Mesodermal cell (in vitro differentiated cells): ENCODE measurements at regions not wholly inside any gene's neighbourhood (a gene's known extent, or its start where the extent isn't known, plus 50 kb on each side); places are given as distances from the start of the nearest gene placed in this dataset.

ENCODE experiments used
- H3K27ac ChIP-seq: 2 replicates; pipeline ENCODE4 v1.7.0; 2013; ENCODE audit warnings: mild to moderate bottlenecking, low read depth, low read length, moderate library complexity; ENCODE audit not compliant: severe bottlenecking
- H3K36me3 ChIP-seq: 2 replicates; pipeline ENCODE4 v1.7.1; 2013; ENCODE audit warnings: mild to moderate bottlenecking, low read length, moderate library complexity; ENCODE audit not compliant: control insufficient read depth, insufficient read depth
- H3K4me1 ChIP-seq: one replicate; pipeline ENCODE4 v1.7.1; 2013; ENCODE audit warnings: mild to moderate bottlenecking, low read length; ENCODE audit not compliant: insufficient read depth, control insufficient read depth, poor library complexity, severe bottlenecking
- H3K4me3 ChIP-seq: 2 replicates; pipeline ENCODE4 v1.7.0; 2013; ENCODE audit warnings: low read length, control low read depth, mild to moderate bottlenecking; ENCODE audit not compliant: insufficient read depth, poor library complexity, severe bottlenecking; ENCODE audit errors: extremely low read depth
- H3K9me3 ChIP-seq: 2 replicates; pipeline ENCODE4 v1.7.1; 2013; ENCODE audit warnings: mild to moderate bottlenecking, low read length, moderate library complexity; ENCODE audit not compliant: control insufficient read depth
- WGBS, 2 experiments: methylation state at CpG; one replicate each; pipeline ENCODE4 v1.1.5; 2013; ENCODE audit warnings: missing lambda C conversion rate in 2 of 2; ENCODE audit not compliant: insufficient coverage in 2 of 2; 5-methylcytosine and 5-hydroxymethylcytosine counted together

DNA sequence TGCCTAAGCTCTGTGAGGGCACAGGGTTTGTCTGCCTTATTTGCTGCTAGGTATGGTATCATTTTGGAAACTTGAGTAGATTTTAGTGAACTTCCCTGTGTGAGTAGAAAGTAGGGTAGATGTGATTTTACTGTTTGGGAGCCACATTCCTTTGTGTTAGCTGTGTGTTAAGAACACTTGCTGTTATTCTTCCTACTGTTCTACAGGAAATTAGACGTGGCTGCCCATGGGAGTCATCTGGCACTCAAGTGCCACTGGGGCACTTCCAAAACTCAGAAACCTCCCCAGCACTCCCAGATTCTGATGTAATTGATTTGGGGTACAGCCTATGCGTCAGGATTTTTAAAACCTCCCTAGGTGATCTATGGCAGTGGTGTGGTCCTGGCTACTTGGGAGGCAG, 369.9 kb upstream of the C2CD4B start:
- no peaks in the 10 kb centered on the region for H3K4me1 ChIP-seq
- H3K9me3 ChIP-seq = peaks cover 3% of the 10 kb centered on the region
- no peak overlapping the region for H3K27ac ChIP-seq
- no peak overlapping the region for H3K4me3 ChIP-seq
- H3K36me3 ChIP-seq = no peaks in the 10 kb centered on the region
- no CpG with 5 or more reads among the region's 2 CpGs for WGBS, 2 experiments

DNA sequence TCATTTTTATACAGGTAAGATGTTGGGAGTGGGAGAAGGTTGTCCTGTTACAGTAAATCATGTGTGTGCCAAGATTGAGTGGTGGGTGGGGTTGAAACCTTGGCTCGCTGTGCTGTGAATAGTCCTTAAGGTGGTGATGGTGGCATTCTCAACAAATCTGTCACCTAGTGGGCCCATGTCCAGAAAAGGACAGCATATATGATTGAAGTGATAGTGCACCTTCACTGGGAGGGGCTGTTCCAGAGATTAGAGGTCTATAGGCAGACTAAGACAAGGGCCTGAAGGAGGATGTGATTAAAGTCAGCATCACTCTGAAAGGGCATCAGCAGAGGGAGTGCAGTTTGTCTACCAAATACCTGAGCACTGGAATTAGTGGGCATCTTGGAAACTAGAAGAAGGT, 374.2 kb upstream of the C2CD4B start:
- WGBS, 2 experiments = 100% methylated on average over 1 of the region's 1 CpG
- Histone ChIP-seq H3K27ac (no peak overlapping the region), H3K9me3 (no peaks in the 10 kb centered on the region), H3K4me1 (no peaks in the 10 kb centered on the region), H3K4me3 (no peak overlapping the region), H3K36me3 (no peaks in the 10 kb centered on the region)

DNA sequence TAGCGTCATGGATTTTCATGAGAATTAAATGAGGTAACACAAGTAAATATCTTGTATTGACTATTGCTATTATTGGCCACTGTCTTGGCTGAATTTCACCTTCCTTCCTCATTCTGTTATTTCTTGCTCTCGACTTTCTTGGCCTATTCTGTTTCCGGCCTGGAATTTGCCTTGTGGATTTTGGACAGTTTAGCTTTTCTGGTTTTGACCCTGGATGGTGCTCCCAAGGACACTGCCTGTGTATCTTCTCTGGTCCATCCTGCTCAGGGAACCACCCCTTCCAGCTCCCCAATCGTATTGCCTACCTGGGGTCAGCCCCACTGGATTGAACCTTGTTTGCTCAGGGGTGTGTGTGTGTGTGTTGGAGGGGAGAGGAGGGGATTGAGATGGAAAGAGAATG, 376.2 kb upstream of the C2CD4B start:
- H3K27ac ChIP-seq = no peak overlapping the region

DNA sequence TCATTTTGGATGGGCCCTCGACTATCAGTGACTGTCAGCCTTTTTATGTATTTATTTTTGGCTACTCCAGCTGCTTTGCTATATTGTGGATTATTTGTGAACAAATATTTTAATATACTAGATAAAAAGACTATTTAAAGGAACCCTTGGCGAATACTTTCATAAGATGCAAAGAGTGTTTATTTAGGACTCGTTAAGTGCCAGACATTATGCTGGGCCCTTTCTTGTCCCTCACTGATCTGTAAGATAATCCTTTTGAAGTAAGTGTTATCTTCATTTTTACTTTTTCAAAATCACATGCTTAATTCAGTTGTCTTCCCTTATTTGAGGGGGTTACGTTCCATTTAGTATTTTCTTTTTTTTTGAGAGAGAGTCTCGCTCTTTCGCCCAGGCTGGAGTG, 376.8 kb upstream of the C2CD4B start:
- WGBS, 2 experiments = 88 to 92% methylated on average over 2 to 3 of the region's 6 CpGs
- no peak overlapping the region for H3K4me3 ChIP-seq
- H3K27ac ChIP-seq = no peak overlapping the region
- no peaks in the 10 kb centered on the region for H3K4me1 ChIP-seq
- H3K9me3 ChIP-seq = no peaks in the 10 kb centered on the region
- no peaks in the 10 kb centered on the region for H3K36me3 ChIP-seq

More for the DNA sequence above, 376.2 kb upstream of the C2CD4B start:
- H3K4me1 ChIP-seq = no peaks in the 10 kb centered on the region
- H3K4me3 ChIP-seq = no peak overlapping the region
- H3K36me3 ChIP-seq = no peaks in the 10 kb centered on the region
- H3K9me3 ChIP-seq = no peaks in the 10 kb centered on the region
- WGBS, 2 experiments = 80% methylated on average over 2 of the region's 4 CpGs; no CpG with 5 or more reads in 1 of the 2 experiments

DNA sequence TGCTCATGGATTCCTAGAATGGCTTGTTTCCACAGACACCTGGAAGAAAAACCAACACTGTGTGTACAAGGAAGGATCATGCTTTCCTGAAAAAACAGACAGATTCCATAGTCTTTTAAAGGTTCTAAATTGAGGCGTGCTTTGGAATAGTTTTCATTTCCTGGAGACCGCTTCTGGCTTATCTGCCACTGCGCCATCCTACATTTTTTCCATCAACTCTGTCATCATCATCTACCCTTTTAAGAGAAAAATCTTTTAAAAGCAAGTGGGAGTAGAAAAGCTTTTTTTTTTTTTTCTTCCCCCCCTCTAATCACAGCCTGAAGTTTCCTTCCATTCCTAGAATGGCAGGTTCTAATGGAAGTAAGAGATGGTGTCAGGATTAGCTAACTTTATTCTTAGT, 379.4 kb upstream of the C2CD4B start:
- 100% methylated on average over 1 of the region's 3 CpGs; no CpG with 5 or more reads in 1 of the 2 experiments for WGBS, 2 experiments

DNA sequence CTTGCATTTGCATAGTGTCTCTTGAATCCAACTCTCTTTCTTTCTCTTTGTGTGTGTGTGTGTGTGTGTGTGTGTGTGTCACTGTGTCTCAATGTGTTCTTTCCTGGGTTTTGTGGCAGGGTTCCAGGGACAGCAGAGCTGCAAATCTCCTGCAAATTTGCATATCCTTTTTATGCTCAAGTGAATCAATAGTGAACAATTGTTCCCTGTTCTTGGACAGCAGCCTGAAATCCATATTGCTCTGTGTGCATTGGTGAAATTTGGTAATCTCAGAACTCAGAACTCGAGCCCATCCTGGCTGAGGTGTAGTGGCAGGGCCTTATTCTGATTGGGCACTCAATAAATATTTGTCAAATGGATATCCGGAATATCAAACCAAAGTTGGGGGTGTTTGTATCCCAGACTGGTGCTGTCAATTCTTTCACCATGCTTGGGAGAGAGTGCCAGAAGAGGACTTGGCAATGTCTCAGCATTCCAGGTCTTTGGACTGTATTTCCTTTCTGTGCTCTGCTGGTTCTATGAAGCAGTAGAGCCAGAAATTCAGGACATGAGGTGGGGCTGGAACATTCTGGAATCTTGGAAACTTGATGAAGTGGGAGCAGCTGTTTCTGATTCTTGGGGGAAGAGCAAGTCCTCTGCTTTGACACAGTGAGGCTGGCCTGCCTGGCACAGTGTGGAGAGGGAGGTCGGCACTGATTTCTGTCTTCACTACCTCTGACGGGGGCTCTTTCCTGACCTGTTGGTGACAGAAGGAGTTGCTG, 380.6 kb upstream of the C2CD4B start:
- Histone ChIP-seq H3K9me3 (no peaks in the 10 kb centered on the region), H3K36me3 (no peaks in the 10 kb centered on the region), H3K27ac (no peak overlapping the region), H3K4me3 (no peak overlapping the region), H3K4me1 (no peaks in the 10 kb centered on the region)
- 92 to 96% methylated on average over 3 to 4 of the region's 4 CpGs for WGBS, 2 experiments

More for the DNA sequence above, 379.4 kb upstream of the C2CD4B start:
- H3K36me3 ChIP-seq = no peaks in the 10 kb centered on the region
- no peaks in the 10 kb centered on the region for H3K9me3 ChIP-seq
- no peak overlapping the region for H3K27ac ChIP-seq
- H3K4me3 ChIP-seq = no peak overlapping the region
- H3K4me1 ChIP-seq = no peaks in the 10 kb centered on the region

DNA sequence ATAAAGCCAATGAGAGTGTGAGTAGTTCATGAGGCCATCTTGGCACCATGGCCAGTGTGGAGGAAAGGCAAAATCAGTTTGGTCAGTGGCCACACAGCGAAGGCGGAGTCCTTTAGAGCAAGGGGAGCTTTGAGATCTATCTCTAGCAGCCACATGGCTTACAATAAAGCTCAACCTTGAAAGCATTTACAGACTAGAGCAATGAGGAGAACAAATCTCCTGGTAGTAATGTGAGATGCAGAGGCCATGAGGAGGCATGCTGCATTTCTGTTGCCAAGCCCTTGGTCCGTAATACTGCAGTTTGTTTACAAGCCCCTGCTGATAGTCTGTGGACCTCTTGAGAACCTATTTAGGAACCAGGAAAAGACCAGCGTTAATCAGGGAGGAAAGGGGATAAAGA, 381.5 kb upstream of the C2CD4B start:
- H3K36me3 ChIP-seq = no peaks in the 10 kb centered on the region
- WGBS, 2 experiments = 89 to 92% methylated on average over 4 of the region's 4 CpGs
- no peaks in the 10 kb centered on the region for H3K9me3 ChIP-seq
- H3K4me3 ChIP-seq = no peak overlapping the region
- H3K4me1 ChIP-seq = no peaks in the 10 kb centered on the region
- no peak overlapping the region for H3K27ac ChIP-seq

DNA sequence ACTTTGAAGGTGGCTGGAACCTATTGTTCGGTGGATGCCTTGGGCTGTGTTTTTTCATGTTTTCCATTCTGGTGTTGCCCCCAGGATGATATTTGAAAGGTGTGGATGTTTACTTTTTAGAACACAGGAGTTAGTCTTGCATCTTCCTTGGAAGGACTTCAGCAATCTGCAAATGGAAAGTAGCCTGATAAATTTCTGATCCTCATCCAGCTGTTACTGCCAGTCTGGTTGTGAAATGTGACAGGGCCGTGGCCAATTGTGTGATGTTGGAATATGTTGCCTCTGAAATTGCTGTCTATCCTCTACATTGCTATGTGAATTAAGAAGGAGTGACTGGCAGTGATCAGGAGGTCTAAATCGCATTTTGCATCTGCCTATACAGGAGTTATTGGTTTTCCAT, 382.5 kb upstream of the C2CD4B start:
- Histone ChIP-seq H3K9me3 (peaks cover 4% of the 10 kb centered on the region), H3K4me1 (no peaks in the 10 kb centered on the region), H3K27ac (no peak overlapping the region), H3K36me3 (no peaks in the 10 kb centered on the region), H3K4me3 (no peak overlapping the region)
- WGBS, 2 experiments = 80 to 100% methylated on average over 2 of the region's 3 CpGs

DNA sequence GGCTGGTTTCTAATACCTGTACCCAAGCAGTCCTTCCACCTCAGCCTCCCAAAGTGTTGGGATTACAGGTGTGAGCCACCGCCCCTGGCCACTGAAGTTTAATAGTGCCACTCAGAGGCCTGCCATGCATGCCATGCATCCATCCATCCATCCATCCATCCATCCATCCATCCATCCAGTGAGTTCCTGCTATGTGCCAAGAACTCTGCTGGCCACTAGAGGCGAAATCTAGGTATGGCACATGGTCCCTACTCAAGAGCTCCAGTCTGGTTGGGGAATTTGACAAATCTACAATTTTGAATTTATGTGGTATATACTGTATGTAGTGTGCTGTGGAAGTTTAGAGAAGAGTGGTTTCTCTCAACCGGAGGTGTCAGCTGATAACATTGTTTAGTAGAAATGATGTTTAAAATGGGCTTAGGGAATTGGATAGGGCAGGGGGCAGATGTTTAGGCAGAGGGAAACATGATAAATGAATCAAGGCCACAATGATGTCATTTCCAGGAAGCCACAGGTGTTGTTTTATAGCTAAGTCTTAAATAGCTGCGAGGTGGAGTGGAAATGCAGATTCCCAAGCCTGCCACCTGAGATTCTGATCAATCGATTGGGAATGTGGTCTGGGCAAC, 384.4 kb upstream of the C2CD4B start:
- 73 to 83% methylated on average over 4 to 5 of the region's 5 CpGs for WGBS, 2 experiments

DNA sequence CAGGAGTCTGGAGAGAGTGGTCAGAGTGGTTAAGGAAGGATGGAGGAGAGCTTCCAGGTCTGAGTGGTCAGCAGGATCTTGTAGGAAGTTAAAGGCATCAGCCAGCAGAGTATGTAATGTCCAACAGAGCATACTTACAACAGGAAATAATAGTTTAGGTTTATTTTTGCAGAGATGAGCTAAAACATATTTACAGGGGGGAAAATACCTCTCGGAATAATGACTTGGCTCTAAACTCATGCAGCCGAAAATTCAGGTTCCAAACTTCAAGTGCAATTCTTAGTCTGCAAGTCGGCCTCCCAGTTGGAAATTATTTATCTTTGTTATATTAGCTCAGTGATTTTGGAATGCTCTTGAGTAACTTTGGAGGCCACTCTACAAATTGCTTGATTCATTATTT, 385.0 kb upstream of the C2CD4B start:
- Histone ChIP-seq H3K4me3 (no peak overlapping the region), H3K27ac (no peak overlapping the region), H3K9me3 (peaks cover 4% of the 10 kb centered on the region), H3K36me3 (no peaks in the 10 kb centered on the region), H3K4me1 (no peaks in the 10 kb centered on the region)
- 87 to 94% methylated on average over 2 to 3 of the region's 3 CpGs for WGBS, 2 experiments

More for the DNA sequence above, 384.4 kb upstream of the C2CD4B start:
- Histone ChIP-seq H3K27ac (no peak overlapping the region), H3K4me3 (no peak overlapping the region), H3K9me3 (peaks cover 4% of the 10 kb centered on the region), H3K4me1 (no peaks in the 10 kb centered on the region), H3K36me3 (no peaks in the 10 kb centered on the region)

DNA sequence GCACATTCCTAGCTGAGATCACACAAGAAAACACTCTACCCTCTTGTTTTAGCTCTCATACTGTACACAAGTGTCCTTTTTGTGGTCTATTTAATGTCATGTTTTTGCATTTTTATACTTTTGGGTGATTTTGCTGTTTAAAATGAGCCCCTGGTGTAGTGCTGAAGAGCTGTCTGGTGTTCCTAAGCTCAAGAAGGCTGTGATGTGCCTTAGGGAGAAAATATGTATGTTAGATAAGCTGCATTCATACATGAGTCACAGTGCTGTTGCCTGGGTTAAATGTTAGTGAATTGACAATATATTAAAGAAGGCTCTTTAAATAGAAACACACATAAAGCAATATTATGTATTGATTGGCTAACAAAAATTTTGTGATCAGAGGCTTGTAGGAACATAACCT, 387.4 kb upstream of the C2CD4B start:
- Histone ChIP-seq H3K36me3 (no peaks in the 10 kb centered on the region), H3K27ac (no peak overlapping the region), H3K4me3 (no peak overlapping the region), H3K4me1 (no peaks in the 10 kb centered on the region), H3K9me3 (peaks cover 4% of the 10 kb centered on the region)
